A549 (cell line): ENCODE measurements at regions not wholly inside any gene's neighbourhood (a gene's known extent, or its start where the extent isn't known, plus 50 kb on each side); places are given as distances from the start of the nearest gene placed in this dataset.

Experiments used
- CHD4 ChIP-seq: fragments of 200-600 bp; sonication (generic); IDR thresholded peaks from 2 replicates; pipeline ENCODE4 v1.6.1; 2016; ENCODE audit warnings: antibody characterized with exemption, mild to moderate bottlenecking, borderline replicate concordance
- CTCF ChIP-seq: fragments of >200 bp; sonication (Bioruptor Twin); formaldehyde crosslinking; IDR thresholded peaks from 3 replicates; pipeline ENCODE4 v1.5.1; 2016
- EP300 ChIP-seq, 2 experiments: fragments of >200 bp; sonication (Bioruptor Twin); formaldehyde crosslinking; IDR thresholded peaks; 2 replicates in 1 of 2; 3 replicates in 1 of 2; pipeline ENCODE4 v1.6.1; 2016 to 2017
- HMGXB4 ChIP-seq: fragments of 250-450 bp; sonication (Bioruptor Pico); IDR thresholded peaks from 2 replicates; pipeline ENCODE4 v1.5.0; 2021; ENCODE audit warnings: mild to moderate bottlenecking, moderate library complexity, borderline replicate concordance
- JUN ChIP-seq, 2 experiments: fragments of >200 bp; sonication (Bioruptor Twin); formaldehyde crosslinking; IDR thresholded peaks; 2 replicates in 1 of 2; 3 replicates in 1 of 2; pipeline ENCODE4 v1.6.1; 2016 to 2017
- POLR2A ChIP-seq: IDR thresholded peaks from 2 replicates; pipeline ENCODE4 v1.6.1; 2012; ENCODE audit warnings: mild to moderate bottlenecking, low read length
- RAD21 ChIP-seq, 2 experiments: fragments of >200 bp in 1 of 2; sonication (Bioruptor Twin) in 1 of 2; formaldehyde crosslinking in 1 of 2; IDR thresholded peaks in 1 of 2; conservative IDR thresholded peaks in 1 of 2; 2 replicates in 1 of 2; 3 replicates in 1 of 2; pipeline ENCODE4 v1.6.1; 2012 to 2018; ENCODE audit warnings: inconsistent platforms in 1 of 2
- RCOR1 ChIP-seq: fragments of 150-350 bp; IDR thresholded peaks from 2 replicates; pipeline ENCODE4 v1.6.1; 2014; ENCODE audit warnings: antibody characterized with exemption, low read length, low read depth
- SMC3 ChIP-seq: fragments of >200 bp; sonication (Bioruptor Twin); formaldehyde crosslinking; IDR thresholded peaks from 3 replicates; pipeline ENCODE4 v1.6.1; 2018; ENCODE audit warnings: inconsistent platforms
- TF ChIP-seq, protein P1 (sequence below): fragments of 150-350 bp; IDR thresholded peaks from 2 replicates; pipeline ENCODE4 v1.6.1; 2014; ENCODE audit warnings: low read depth, mild to moderate bottlenecking, low read length
- TF ChIP-seq, protein P2 (sequence below): IDR thresholded peaks from 2 replicates; pipeline ENCODE4 v1.6.1; 2012

DNA sequence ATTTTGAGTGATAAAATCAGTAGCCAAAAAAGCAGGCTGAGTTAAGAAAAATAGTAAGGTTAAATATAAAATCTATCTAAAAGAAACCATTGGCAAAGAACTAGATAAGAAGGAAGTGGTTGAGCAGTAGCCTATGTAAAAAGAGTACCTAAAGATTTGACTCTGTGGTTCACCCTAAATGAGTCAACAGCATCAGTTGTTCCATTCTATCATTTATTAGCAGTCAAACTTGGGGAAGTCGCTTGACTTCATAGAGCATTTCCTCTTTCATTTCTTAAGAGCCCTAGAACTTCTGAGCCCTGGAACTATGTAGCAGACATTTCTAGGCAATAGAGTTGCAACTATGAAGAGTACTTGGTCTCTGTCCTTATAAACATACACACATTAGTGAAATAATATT is 381.7 kb downstream of the NUP35 start:
- TF ChIP-seq CTCF = no peak
- no peak for TF ChIP-seq RAD21 (conservative IDR thresholded peaks at IDR 0.05 in 1 of 2, IDR thresholded peaks at IDR 0.05 in 1 of 2)
- no peak for TF ChIP-seq HMGXB4 (CRISPR knock-in tag)
- TF ChIP-seq SMC3 = no peak
- TF ChIP-seq, protein P1, sequence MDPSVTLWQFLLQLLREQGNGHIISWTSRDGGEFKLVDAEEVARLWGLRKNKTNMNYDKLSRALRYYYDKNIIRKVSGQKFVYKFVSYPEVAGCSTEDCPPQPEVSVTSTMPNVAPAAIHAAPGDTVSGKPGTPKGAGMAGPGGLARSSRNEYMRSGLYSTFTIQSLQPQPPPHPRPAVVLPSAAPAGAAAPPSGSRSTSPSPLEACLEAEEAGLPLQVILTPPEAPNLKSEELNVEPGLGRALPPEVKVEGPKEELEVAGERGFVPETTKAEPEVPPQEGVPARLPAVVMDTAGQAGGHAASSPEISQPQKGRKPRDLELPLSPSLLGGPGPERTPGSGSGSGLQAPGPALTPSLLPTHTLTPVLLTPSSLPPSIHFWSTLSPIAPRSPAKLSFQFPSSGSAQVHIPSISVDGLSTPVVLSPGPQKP = no peak
- no peak for TF ChIP-seq POLR2A
- TF ChIP-seq RCOR1 = no peak
- no peak for TF ChIP-seq JUN (IDR thresholded peaks at IDR 0.05)
- no peak for TF ChIP-seq CHD4
- no peak for TF ChIP-seq EP300 (IDR thresholded peaks at IDR 0.05)
- TF ChIP-seq, protein P2, sequence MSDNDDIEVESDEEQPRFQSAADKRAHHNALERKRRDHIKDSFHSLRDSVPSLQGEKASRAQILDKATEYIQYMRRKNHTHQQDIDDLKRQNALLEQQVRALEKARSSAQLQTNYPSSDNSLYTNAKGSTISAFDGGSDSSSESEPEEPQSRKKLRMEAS = no peak
